Hepatocyte (in vitro differentiated cells): ENCODE measurements at regions not wholly inside any gene's neighbourhood (a gene's known extent, or its start where the extent isn't known, plus 50 kb on each side); places are given as distances from the start of the nearest gene placed in this dataset.

Experiments
- DNase-seq: peaks from one replicate; pipeline ENCODE4 v3.0.0-alpha.2; 2016; ENCODE audit warnings: low spot score
- H2AFZ ChIP-seq: fragments of 200-600 bp; sonication (generic); 2 replicates; pipeline ENCODE4 v1.6.0; 2016; ENCODE audit warnings: antibody characterized with exemption, mild to moderate bottlenecking
- H3K27ac ChIP-seq: fragments of 200-600 bp; sonication (generic); 2 replicates; pipeline ENCODE4 v1.5.1; 2016; ENCODE audit warnings: mild to moderate bottlenecking
- H3K27me3 ChIP-seq: fragments of 200-600 bp; sonication (generic); 2 replicates; pipeline ENCODE4 v1.6.1; 2016
- H3K36me3 ChIP-seq: fragments of 200-600 bp; sonication (generic); replicated peaks from 2 replicates; pipeline ENCODE4 v1.5.1; 2016; ENCODE audit warnings: low read depth; ENCODE audit not compliant: insufficient read depth
- H3K4me1 ChIP-seq: fragments of 200-600 bp; sonication (generic); 2 replicates; pipeline ENCODE4 v1.5.1; 2016; ENCODE audit warnings: mild to moderate bottlenecking, moderate library complexity; ENCODE audit not compliant: insufficient read depth
- H3K4me2 ChIP-seq: fragments of 200-600 bp; sonication (generic); 2 replicates; pipeline ENCODE4 v1.6.0; 2016
- H3K4me3 ChIP-seq: fragments of 200-600 bp; sonication (generic); 2 replicates; pipeline ENCODE4 v1.5.1; 2016; ENCODE audit warnings: mild to moderate bottlenecking
- H3K79me2 ChIP-seq: fragments of 200-600 bp; sonication (generic); 2 replicates; pipeline ENCODE4 v1.6.0; 2017; ENCODE audit warnings: mild to moderate bottlenecking
- H3K9me2 ChIP-seq: fragments of 200-600 bp; sonication (generic); replicated peaks from 2 replicates; pipeline ENCODE4 v1.6.0; 2017; ENCODE audit warnings: mild to moderate bottlenecking; ENCODE audit not compliant: insufficient read depth
- H3K9me3 ChIP-seq: fragments of 200-600 bp; sonication (generic); 2 replicates; pipeline ENCODE4 v1.5.1; 2016; ENCODE audit warnings: low read depth, mild to moderate bottlenecking
- H4K20me1 ChIP-seq: fragments of 200-600 bp; sonication (generic); 2 replicates; pipeline ENCODE4 v1.6.0; 2016; ENCODE audit warnings: mild to moderate bottlenecking; ENCODE audit not compliant: insufficient read depth, poor library complexity, severe bottlenecking
- EZH2 ChIP-seq: fragments of 200-600 bp; sonication (generic); IDR thresholded peaks from 2 replicates; pipeline ENCODE4 v1.6.1; 2016; ENCODE audit warnings: antibody characterized with exemption, mild to moderate bottlenecking, borderline replicate concordance
- EZH2phosphoT487 ChIP-seq: fragments of 200-600 bp; sonication (generic); IDR thresholded peaks from one replicate; pipeline ENCODE4 v1.6.1; 2018; ENCODE audit warnings: antibody characterized with exemption, mild to moderate bottlenecking, low read depth, moderate library complexity; ENCODE audit not compliant: unreplicated experiment, severe bottlenecking
- WGBS: methylation state at CpG from one replicate; pipeline ENCODE4 v1.1.6; 2016; ENCODE audit warnings: low lambda C conversion rate; ENCODE audit errors: missing lambda C conversion rate; 5-methylcytosine and 5-hydroxymethylcytosine counted together
- TF ChIP-seq, protein P1 (sequence below): fragments of 200-600 bp; sonication (generic); IDR thresholded peaks from 2 replicates; pipeline ENCODE4 v1.5.1; 2016; ENCODE audit warnings: antibody characterized with exemption, mild to moderate bottlenecking; ENCODE audit not compliant: poor library complexity

DNA sequence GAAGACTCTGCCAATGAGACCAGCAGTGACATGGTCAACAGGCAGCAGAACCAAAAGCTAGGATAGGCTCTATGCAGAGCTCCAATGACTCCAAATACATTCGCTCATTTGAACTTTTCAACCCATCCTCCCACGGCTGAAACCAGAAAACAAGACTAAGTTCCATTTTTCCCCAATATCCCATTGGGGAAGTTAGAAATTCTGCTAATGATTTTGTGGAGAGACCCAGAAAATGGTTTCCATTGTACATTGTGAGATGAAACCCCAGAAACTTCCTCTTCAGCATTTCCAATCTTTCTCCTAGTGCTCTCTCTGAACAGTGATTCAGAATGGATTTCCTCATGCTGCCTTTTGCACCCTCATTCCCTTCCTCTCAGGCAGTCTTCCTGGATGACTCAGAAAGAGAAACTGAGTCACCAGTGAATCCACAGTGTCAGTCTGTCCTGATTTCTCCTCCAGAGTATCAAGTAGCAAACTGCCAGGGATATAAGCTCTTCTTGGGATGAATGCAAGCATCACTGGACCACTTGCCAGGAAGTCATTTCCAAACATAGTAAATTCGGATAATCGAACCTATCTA lies 467.7 kb upstream of the ID2 start:
- no peak overlapping the region for H3K4me2 ChIP-seq
- H4K20me1 ChIP-seq, result no peaks in the 10 kb centered on the region
- 97% methylated on average over 4 of the region's 4 CpGs for WGBS

DNA sequence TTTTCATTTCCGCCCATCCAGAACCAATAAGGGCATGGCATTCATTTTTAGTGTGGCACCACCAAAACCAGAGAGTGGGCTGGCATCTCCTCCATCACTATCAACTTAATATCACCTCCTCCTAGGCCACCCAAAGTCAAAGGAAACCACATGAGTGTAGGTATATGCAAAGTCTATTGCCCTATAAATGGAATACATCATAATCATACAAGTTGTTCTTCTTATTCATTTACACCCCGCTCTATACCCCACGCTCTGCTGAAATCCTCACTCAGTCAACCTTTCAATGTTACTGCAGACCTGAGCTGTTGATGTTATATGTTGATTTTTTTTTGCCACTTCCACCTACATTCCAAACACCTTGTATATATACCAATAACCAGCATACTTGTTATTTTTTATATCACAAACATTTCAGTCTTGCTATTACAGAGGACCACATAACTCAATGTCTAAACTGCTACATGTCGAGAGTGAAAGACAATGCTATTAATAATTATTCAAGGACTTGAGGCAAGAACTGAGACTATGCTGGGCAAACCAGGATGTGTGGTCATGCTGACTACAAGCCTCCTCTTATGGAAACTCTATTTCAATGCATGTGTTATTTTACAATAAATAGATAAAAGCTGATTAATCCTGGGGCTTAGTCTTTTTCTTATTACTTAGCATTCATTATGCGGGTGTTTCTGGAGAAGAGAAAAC lies 466.5 kb upstream of the ID2 start:
- Histone ChIP-seq H2AFZ (no peak overlapping the region), H3K9me2 (no peaks in the 10 kb centered on the region), H3K36me3 (no peaks in the 10 kb centered on the region), H3K9me3 (no peaks in the 10 kb centered on the region), H3K27ac (no peak overlapping the region), H3K27me3 (no peaks in the 10 kb centered on the region), H3K4me3 (no peak overlapping the region), H3K4me2 (no peak overlapping the region), H3K79me2 (no peaks in the 10 kb centered on the region), H3K4me1 (no peaks in the 10 kb centered on the region), H4K20me1 (no peaks in the 10 kb centered on the region)
- WGBS, result 88% methylated on average over 5 of the region's 5 CpGs
- DNase-seq, result no peak
- TF ChIP-seq EZH2phosphoT487 (no peak), EZH2 (no peak)
- TF ChIP-seq, protein P1, sequence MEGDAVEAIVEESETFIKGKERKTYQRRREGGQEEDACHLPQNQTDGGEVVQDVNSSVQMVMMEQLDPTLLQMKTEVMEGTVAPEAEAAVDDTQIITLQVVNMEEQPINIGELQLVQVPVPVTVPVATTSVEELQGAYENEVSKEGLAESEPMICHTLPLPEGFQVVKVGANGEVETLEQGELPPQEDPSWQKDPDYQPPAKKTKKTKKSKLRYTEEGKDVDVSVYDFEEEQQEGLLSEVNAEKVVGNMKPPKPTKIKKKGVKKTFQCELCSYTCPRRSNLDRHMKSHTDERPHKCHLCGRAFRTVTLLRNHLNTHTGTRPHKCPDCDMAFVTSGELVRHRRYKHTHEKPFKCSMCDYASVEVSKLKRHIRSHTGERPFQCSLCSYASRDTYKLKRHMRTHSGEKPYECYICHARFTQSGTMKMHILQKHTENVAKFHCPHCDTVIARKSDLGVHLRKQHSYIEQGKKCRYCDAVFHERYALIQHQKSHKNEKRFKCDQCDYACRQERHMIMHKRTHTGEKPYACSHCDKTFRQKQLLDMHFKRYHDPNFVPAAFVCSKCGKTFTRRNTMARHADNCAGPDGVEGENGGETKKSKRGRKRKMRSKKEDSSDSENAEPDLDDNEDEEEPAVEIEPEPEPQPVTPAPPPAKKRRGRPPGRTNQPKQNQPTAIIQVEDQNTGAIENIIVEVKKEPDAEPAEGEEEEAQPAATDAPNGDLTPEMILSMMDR, result no peak

More for the DNA sequence above, 467.7 kb upstream of the ID2 start:
- Histone ChIP-seq H3K27me3 (no peaks in the 10 kb centered on the region), H2AFZ (no peak overlapping the region), H3K79me2 (no peaks in the 10 kb centered on the region), H3K9me3 (no peaks in the 10 kb centered on the region), H3K36me3 (no peaks in the 10 kb centered on the region), H3K9me2 (no peaks in the 10 kb centered on the region), H3K27ac (no peak overlapping the region), H3K4me1 (no peaks in the 10 kb centered on the region), H3K4me3 (no peak overlapping the region)
- TF ChIP-seq, protein P1, result no peak
- TF ChIP-seq EZH2phosphoT487 (no peak), EZH2 (no peak)
- DNase-seq, result no peak

DNA sequence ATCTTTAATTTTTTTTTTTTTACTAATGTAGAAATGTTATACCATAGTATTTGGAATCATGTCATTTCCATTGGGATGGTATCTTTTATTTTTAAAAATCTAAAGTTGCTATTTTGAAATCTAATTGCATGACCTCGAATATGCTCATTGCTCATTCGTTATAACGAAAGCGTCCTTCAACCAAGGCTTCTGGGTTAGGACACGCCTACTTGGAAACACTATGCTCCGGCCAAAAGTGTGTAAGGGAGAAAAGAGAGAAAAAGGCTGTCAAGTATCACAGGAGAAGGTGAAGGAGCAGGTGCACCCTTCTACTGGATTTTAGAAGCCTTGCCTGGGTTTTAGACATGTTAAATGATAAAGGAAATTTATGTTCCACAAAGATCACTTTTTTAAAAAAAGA lies 465.9 kb upstream of the ID2 start:
- no peaks in the 10 kb centered on the region for H3K4me1 ChIP-seq
- no peak overlapping the region for H3K4me2 ChIP-seq
- no peak overlapping the region for H3K4me3 ChIP-seq
- DNase-seq, result no peak
- TF ChIP-seq, protein P1, result no peak
- TF ChIP-seq EZH2phosphoT487, result no peak
- TF ChIP-seq EZH2, result no peak
- no peak overlapping the region for H2AFZ ChIP-seq
- H3K36me3 ChIP-seq, result no peaks in the 10 kb centered on the region
- no peaks in the 10 kb centered on the region for H4K20me1 ChIP-seq
- no peaks in the 10 kb centered on the region for H3K9me3 ChIP-seq
- no peaks in the 10 kb centered on the region for H3K27me3 ChIP-seq
- WGBS, result 96% methylated on average over 6 of the region's 6 CpGs
- H3K9me2 ChIP-seq, result no peaks in the 10 kb centered on the region
- H3K79me2 ChIP-seq, result no peaks in the 10 kb centered on the region
- H3K27ac ChIP-seq, result no peak overlapping the region
